ENCODE measurements at regions not wholly inside any gene's neighbourhood (a gene's known extent, or its start where the extent isn't known, plus 50 kb on each side); places are given as distances from the start of the nearest gene placed in this dataset.

DNA sequence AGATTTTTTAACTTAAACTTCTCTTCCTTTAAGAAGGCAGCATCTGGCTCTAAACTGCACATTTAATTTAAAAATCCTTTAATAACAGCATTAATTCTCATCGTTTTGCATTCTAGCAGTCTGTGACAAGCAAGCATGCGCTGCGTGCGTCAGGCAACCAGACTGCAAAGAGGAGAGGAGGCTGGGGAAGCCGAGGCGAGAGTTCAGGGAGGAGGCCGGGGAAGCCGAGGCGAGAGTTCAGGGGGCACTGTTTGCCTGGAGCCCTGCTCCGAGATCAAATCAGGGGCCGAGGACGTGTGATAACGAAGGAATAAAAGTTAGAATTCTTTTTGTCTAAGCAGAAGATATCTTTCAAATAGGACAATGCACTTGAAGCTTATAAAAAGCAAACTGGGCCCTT, 435.7 kb downstream of the EFNB2 start:
- no peak for TF ChIP-seq EZH2 (IDR thresholded peaks at IDR 0.05)
- no peak for TF ChIP-seq POLR2AphosphoS5 (IDR thresholded peaks at IDR 0.05; ENCODE audit: borderline replicate concordance, low read depth, low read length)

Data from SK-N-MC (cell line).